Progenitor cell of endocrine pancreas (in vitro differentiated cells): ENCODE measurements at regions not wholly inside any gene's neighbourhood (a gene's known extent, or its start where the extent isn't known, plus 50 kb on each side); places are given as distances from the start of the nearest gene placed in this dataset.

ENCODE experiments used
- DNase-seq: peaks from one replicate; pipeline ENCODE4 v3.0.0; 2021; ENCODE audit warnings: low spot score; ENCODE audit not compliant: unreplicated experiment
- H3K27ac Mint-ChIP-seq: 2 replicates; pipeline ENCODE4 v1.8.0; 2021; ENCODE audit warnings: mild to moderate bottlenecking, moderate library complexity, mixed read lengths
- H3K27me3 Mint-ChIP-seq: 2 replicates; pipeline ENCODE4 v1.8.0; 2021; ENCODE audit warnings: mixed read lengths
- H3K36me3 Mint-ChIP-seq: 2 replicates; pipeline ENCODE4 v1.8.0; 2022; ENCODE audit warnings: mixed read lengths; ENCODE audit not compliant: insufficient read depth
- H3K4me1 Mint-ChIP-seq: 2 replicates; pipeline ENCODE4 v1.8.0; 2021; ENCODE audit warnings: low read depth, mixed read lengths
- H3K4me3 Mint-ChIP-seq: 2 replicates; pipeline ENCODE4 v1.8.0; 2021; ENCODE audit warnings: low read depth, mild to moderate bottlenecking, moderate library complexity, mixed read lengths
- H3K9me3 Mint-ChIP-seq: 2 replicates; pipeline ENCODE4 v1.8.0; 2021; ENCODE audit warnings: low read depth, mixed read lengths
- CTCF ChIP-seq: fragments of 200-600 bp; sonication (generic); IDR thresholded peaks from one replicate; pipeline ENCODE4 v1.5.0; 2021; ENCODE audit warnings: antibody characterized with exemption, mild to moderate bottlenecking; ENCODE audit not compliant: unreplicated experiment

GRCh38 chr17:33459078-33459940 lies 166.2 kb upstream of the ASIC2 start:
- H3K4me3 Mint-ChIP-seq = no peak overlapping the region
- H3K27me3 Mint-ChIP-seq = peaks cover 26% of the 10 kb centered on the region
- peaks cover 4% of the 10 kb centered on the region for H3K4me1 Mint-ChIP-seq
- no peaks in the 10 kb centered on the region for H3K9me3 Mint-ChIP-seq
- no peaks in the 10 kb centered on the region for H3K36me3 Mint-ChIP-seq
- H3K27ac Mint-ChIP-seq = no peak overlapping the region
- no peak for DNase-seq
- TF ChIP-seq CTCF = no peak

- peaks cover 4% of the 10 kb centered on the region for H3K4me1 Mint-ChIP-seq
- peaks cover 26% of the 10 kb centered on the region for H3K27me3 Mint-ChIP-seq
- H3K4me3 Mint-ChIP-seq = no peak overlapping the region
- TF ChIP-seq CTCF = no peak
- no peaks in the 10 kb centered on the region for H3K9me3 Mint-ChIP-seq
- H3K36me3 Mint-ChIP-seq = no peaks in the 10 kb centered on the region
- DNase-seq = no peak
- H3K27ac Mint-ChIP-seq = no peak overlapping the region
These were observed 167.8 kb upstream of the ASIC2 start for GRCh38 chr17:33460781-33461450.

GRCh38 chr17:33463887-33464286 lies 170.8 kb upstream of the ASIC2 start:
- Mint-ChIP-seq H3K4me3 (no peak overlapping the region), H3K9me3 (no peaks in the 10 kb centered on the region)

GRCh38 chr17:33464669-33465280 lies 171.7 kb upstream of the ASIC2 start:
- no peak for DNase-seq
- H3K27me3 Mint-ChIP-seq = peaks cover 10% of the 10 kb centered on the region
- H3K36me3 Mint-ChIP-seq = no peaks in the 10 kb centered on the region
- no peak overlapping the region for H3K27ac Mint-ChIP-seq
- H3K4me1 Mint-ChIP-seq = no peaks in the 10 kb centered on the region
- no peak for TF ChIP-seq CTCF
- no peaks in the 10 kb centered on the region for H3K9me3 Mint-ChIP-seq
- no peak overlapping the region for H3K4me3 Mint-ChIP-seq

More at GRCh38 chr17:33463887-33464286, 170.8 kb upstream of the ASIC2 start:
- H3K27me3 Mint-ChIP-seq = peaks cover 17% of the 10 kb centered on the region
- no peaks in the 10 kb centered on the region for H3K4me1 Mint-ChIP-seq
- no peaks in the 10 kb centered on the region for H3K36me3 Mint-ChIP-seq
- TF ChIP-seq CTCF = no peak
- H3K27ac Mint-ChIP-seq = no peak overlapping the region
- no peak for DNase-seq

GRCh38 chr17:33469421-33469820 lies 176.3 kb upstream of the ASIC2 start:
- no peak for TF ChIP-seq CTCF
- Mint-ChIP-seq H3K36me3 (no peaks in the 10 kb centered on the region), H3K4me1 (no peaks in the 10 kb centered on the region), H3K27ac (no peak overlapping the region), H3K9me3 (no peaks in the 10 kb centered on the region), H3K27me3 (no peaks in the 10 kb centered on the region), H3K4me3 (no peak overlapping the region)
- no peak for DNase-seq
